HG03175 (cell line): ENCODE measurements at regions not wholly inside any gene's neighbourhood (a gene's known extent, or its start where the extent isn't known, plus 50 kb on each side); places are given as distances from the start of the nearest gene placed in this dataset.

Experiments
- ATAC-seq: cut with Tn5 transposase; IDR thresholded peaks from one replicate; pipeline ENCODE4 v1.9.1; 2021; ENCODE audit warnings: mild to moderate bottlenecking, moderate library complexity; ENCODE audit not compliant: unreplicated experiment

DNA sequence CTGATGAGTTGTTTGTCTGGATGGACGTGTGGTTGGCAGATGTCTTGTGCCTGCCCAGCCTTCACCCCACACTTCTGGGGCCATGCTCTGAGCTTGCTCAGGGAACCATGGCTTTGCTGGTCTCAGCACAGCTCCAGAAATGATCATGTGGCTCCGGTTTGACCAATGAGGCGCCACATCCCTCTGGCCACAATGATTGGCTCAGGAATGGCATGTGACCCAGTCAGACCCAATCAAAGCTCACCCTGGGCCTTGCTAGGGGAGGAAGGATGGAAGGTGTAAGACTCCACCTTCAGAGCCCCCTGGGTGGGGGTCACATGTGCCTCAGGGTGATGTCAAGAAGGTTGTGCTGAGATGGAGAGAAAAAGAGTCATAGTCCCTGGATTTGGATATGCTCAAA lies 281.6 kb upstream of the SULF2 start:
- no peak for ATAC-seq

GRCh38 chr20:48066246-48066645 lies 281.0 kb upstream of the SULF2 start:
- ATAC-seq: no peak

GRCh38 chr20:48065833-48066232 lies 280.6 kb upstream of the SULF2 start:
- ATAC-seq: no peak

DNA sequence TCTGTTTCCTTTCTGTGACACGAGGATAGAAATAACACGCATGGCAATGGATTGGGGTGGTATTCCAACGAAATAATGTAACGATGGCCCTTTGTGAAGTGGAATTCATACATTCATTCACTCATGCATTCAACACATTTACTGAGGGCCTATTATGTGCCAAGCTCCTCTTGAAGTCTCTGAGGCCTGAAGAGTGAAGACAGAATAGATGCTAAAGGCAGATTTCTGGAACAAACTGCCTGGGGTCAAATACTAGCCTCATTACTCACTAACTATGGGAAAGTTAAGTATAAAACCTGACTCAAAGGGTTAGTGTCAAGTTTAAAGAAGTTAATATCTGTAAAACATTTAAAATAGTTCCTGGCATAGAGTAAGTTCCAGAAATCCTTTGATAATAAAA lies 279.6 kb upstream of the SULF2 start:
- ATAC-seq: no peak

GRCh38 chr20:48060841-48061720 lies 275.8 kb upstream of the SULF2 start:
- ATAC-seq: no peak

DNA sequence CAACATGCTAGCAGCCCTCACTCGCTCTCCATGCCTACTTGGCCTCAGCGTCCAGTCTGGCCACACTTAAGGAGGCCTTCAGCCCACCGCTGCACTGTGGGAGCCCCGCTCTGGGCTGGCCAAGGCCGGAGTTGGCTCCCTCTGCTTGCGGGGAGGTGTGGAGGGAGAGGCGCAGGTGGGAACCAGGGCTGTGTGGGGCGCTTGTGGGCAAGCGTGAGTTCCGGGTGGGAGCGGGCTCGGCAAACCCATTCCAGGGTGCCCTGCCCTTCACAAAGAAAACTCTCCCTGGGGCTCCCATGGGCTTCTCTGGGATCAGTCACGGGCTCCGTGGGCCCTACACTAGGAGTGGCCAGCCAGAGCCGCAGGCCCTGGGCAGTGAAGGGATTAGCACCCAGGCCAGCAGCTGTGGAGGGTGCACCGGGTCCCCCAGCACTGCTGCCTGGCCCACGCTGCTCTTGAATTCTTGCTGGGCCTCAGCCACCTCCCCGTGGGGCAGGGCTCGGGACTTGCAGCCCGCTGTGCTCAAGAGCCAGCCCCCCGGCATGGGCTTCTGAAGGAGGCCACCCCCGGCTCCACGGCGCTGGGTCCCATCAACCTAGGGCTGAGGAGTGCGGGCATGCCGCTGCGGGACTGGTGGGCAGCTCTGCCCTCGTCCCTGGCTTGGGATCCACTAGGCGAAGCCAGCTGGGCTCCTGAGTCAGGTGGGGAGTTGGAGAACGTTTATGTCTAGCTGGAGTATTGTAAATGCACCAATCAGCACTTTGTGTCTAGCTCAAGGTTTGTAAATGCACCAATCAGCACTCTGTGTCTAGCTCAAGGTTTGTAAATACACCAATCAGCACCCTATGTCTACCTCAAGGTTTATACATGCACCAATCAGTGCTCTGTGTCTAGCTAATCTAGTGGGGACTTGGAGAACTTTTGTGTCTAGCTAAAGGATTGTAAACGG lies 273.6 kb upstream of the SULF2 start:
- no peak for ATAC-seq

GRCh38 chr20:48057739-48058138 lies 272.5 kb upstream of the SULF2 start:
- no peak for ATAC-seq

DNA sequence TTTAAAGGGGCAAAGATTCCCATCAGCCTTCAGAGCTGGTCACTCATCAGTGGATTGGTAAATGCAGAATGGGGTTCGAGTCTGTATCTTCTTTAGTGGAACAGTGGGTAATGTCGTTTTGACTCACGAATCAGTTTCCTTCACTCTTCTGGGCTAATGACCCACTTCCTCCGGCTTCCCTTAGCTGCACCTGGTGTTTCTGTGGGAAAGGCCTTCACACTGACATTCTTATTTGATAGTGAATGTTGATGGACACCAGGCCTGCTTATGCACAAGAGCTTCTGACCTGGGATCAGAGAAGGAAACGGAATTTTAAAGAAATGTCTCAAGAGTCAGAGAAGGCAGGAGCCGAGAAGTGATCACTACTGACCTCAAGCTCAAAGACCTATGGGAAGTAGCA lies 272.0 kb upstream of the SULF2 start:
- ATAC-seq: no peak

DNA sequence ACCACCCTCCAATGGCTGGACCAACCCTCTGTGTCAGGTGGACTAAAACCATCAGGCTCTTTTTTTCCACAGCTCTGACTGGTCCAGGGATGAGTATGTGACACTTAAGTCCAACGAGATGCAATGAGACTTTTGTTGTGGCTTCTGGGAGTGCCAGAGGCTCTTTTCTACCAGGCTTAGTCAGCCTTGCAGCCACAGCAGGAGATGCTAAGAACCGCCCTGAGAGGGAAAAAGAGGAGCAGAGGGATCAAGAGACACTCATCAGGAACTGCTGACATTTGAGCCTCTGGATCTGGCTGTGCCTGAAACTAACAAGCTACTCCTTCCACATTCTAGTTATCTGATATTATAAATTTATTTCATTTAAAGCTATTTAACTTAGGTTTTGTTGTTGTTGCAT lies 270.9 kb upstream of the SULF2 start:
- ATAC-seq: no peak

DNA sequence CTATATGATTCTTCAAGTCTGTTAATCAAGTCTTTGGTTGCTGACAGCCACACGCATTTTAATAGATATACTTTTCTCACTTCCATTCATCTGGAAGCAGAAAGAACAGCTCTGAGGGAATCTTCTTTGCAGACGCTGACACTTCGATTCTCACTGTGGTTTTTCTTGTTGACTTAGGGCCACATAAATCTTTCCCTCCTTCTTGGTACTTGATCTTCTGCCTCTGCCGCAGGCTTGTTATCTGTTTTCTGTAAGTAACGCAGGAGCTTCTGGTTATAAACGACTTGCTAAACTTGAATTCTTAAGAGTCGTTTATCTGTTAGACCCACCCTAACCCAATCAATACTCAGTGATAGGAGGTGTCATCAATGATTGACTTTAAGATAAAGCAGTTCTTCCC lies 268.8 kb upstream of the SULF2 start:
- ATAC-seq: no peak

GRCh38 chr20:48052475-48052835 lies 267.2 kb upstream of the SULF2 start:
- ATAC-seq: no peak

GRCh38 chr20:48051794-48052474 lies 266.7 kb upstream of the SULF2 start:
- ATAC-seq: no peak

DNA sequence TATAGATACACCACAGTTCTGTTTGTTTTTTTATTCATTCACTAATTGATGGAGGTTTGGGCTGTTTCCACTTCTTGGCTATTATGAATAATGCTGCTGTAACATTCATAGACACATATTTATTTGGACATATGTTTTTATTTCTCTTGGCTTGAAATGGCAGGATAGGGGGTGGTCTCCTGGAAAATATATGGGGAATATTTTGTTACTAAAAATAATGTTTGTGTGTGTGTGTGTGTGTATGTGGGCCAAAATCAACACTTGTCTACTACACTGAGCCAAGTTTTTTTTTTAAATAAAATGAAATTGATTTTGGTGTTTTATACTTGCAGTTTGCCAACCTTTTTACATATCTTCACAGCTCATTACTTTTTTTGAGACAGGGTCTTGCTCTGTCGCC lies 264.4 kb upstream of the SULF2 start:
- ATAC-seq: no peak

- ATAC-seq: no peak
These were observed 263.9 kb upstream of the SULF2 start for GRCh38 chr20:48049171-48049570.

DNA sequence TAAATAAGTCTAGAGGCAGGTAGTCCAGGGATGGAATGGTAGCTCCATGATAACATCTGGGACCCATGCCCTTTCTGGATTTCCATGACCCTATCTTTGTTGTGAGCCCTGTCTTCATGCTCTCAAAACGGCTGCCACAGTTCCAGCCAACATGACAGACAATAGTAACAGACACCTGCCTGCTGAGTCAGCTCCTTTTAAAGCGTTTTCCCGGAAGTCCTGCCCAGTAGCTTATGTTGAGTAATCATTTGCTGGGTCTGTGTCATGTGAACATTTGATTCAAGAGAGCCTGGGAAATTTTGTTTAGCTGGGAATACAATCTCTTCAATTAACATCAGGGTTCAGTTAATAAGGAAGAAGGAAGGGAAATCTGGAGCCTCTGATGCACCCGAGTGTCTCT lies 262.2 kb upstream of the SULF2 start:
- no peak for ATAC-seq

GRCh38 chr20:48042628-48043027 lies 257.3 kb upstream of the SULF2 start:
- no peak for ATAC-seq

- no peak for ATAC-seq
These were observed 255.9 kb upstream of the SULF2 start for GRCh38 chr20:48041078-48041780.

- ATAC-seq: no peak
These were observed 255.2 kb upstream of the SULF2 start for GRCh38 chr20:48040491-48040890.

DNA sequence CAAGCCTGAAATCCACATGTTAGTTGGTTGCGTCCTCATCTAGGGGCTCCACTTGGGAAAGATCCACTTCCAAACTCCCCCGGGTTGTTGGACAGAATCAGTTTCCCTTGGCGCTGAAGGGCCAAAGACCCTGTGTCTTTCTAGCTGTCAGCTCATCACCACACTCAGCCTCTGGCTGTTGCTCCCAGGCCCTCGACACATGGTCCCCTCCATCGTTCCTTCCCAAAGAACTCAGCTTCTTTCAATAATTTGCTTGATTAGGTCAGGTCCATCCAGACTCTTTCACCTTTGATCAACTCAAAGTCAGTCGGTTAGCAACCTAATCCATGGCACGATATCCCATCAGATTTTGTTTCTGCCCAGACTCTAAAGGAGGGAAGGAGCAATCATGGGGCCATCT lies 254.8 kb upstream of the SULF2 start:
- ATAC-seq: no peak

DNA sequence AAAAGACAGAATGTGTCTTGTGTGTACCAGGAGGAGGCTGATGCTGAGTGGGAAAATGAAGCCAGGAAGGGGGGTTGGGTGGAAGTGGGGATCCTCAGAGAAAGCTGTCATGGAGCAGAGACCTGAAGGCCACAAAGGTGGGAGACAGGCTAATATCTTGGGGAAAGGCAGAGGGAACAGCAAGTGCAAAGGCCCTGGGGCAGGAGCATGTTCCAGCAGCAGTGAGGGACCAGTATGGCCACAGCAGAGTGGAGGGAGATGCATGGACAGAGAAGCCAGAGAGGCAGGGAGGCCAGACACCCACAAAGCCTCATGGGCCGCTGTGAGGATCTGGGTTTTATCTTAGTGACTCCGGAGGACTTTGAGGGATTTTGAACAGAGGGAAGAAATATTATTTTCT lies 254.2 kb upstream of the SULF2 start:
- no peak for ATAC-seq

DNA sequence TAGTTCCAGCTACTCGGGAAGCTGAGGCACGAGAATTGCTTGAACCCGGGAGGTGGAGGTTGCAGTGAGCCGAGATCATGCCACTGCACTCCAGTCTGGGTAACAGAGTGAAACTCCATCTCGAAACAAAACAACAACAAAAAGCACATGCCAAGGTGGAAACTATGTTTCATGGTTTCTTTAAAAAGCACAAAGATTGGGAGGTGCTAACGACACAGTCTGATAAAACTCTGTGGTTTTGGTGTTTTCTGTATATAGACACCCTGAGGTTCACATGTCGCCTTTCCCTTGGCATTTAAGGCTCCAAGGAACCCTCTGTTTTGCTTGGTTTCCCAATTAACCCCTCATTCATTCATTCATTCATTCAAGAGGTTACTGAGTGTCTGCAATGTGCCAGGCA lies 253.4 kb upstream of the SULF2 start:
- ATAC-seq: no peak
